ENCODE measurements at regions not wholly inside any gene's neighbourhood (a gene's known extent, or its start where the extent isn't known, plus 50 kb on each side); places are given as distances from the start of the nearest gene placed in this dataset.
"Not testable (repeated sequence)": the region's sequence is repeated elsewhere in the genome, so short reads cannot be mapped to it uniquely, and the experiment has no call there.

DNA sequence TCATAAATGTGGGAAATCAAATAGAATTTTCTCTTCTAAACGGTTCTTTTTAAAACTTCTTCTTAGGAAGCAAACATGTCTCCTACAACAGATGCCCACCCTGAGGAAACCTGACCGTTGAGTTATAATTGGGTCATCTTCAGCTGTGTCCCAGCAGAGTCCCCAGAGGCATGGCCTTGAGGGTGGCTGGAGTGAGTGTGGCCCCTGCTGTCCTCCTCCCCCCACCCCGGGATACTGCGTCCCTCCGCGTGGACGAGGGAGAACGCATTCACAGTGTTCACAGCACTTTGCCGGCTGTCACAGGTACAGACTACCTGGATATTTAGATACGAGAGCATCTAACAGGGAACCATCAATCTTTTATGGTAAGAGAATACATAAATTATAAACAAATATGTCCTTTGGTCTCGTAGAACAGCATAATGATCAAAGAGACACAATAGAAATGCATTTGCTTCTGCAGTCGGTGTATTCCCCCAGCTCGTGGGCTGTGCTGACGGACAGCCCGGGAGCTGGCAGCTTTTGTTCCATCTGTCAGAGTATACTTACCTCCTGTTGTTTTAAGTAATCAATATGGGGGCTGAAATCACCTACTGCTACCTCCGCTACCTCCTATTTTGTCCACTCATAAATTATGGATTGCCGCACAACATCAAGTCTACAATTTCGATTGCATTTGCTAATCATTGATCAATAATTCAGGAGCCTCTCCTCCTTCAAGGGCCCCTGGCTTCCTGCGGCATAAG lies 214.7 kb downstream of the IRX2 start:
- H3K4me3 ChIP-seq: no peak overlapping the region
- TF ChIP-seq, protein P1, sequence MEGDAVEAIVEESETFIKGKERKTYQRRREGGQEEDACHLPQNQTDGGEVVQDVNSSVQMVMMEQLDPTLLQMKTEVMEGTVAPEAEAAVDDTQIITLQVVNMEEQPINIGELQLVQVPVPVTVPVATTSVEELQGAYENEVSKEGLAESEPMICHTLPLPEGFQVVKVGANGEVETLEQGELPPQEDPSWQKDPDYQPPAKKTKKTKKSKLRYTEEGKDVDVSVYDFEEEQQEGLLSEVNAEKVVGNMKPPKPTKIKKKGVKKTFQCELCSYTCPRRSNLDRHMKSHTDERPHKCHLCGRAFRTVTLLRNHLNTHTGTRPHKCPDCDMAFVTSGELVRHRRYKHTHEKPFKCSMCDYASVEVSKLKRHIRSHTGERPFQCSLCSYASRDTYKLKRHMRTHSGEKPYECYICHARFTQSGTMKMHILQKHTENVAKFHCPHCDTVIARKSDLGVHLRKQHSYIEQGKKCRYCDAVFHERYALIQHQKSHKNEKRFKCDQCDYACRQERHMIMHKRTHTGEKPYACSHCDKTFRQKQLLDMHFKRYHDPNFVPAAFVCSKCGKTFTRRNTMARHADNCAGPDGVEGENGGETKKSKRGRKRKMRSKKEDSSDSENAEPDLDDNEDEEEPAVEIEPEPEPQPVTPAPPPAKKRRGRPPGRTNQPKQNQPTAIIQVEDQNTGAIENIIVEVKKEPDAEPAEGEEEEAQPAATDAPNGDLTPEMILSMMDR (IDR thresholded peaks at IDR 0.05): no peak
- intact Hi-C loops (cut with DNase I): no loop called here
- no peak overlapping the region for H3K27ac ChIP-seq
- H3K36me3 ChIP-seq: no peaks in the 10 kb centered on the region
- no peaks in the 10 kb centered on the region for H3K27me3 ChIP-seq
- H3K4me1 ChIP-seq: no peaks in the 10 kb centered on the region
- no peaks in the 10 kb centered on the region for H3K9me3 ChIP-seq
- no peak for DNase-seq
- no peak for ATAC-seq

DNA sequence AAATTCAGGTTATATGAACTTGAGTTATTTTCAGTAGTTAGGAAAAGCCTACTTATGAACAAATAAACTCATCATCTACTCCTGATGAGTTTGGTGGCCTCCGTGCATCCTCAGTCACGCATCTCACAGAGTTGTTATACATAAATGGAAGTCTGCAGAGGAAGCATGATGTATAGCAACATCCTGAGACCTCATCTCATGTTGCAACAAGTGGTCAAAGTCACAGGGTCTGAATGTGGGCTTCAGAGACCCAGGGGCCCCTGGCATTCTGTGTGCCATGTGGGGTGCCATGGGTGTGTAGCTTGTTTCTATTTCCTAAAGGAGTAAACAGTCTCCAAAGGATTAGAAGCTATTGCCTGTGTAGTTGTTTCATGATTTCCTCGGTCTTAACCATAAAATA lies 216.5 kb downstream of the IRX2 start:
- Histone ChIP-seq H3K27me3 (no peaks in the 10 kb centered on the region), H3K4me3 (no peak overlapping the region), H3K9me3 (no peaks in the 10 kb centered on the region), H3K27ac (no peak overlapping the region), H3K36me3 (no peaks in the 10 kb centered on the region), H3K4me1 (no peaks in the 10 kb centered on the region)
- intact Hi-C loops (cut with DNase I): no loop called here
- no peak for DNase-seq
- no peak for ATAC-seq
- TF ChIP-seq, protein P1 (IDR thresholded peaks at IDR 0.05): no peak

DNA sequence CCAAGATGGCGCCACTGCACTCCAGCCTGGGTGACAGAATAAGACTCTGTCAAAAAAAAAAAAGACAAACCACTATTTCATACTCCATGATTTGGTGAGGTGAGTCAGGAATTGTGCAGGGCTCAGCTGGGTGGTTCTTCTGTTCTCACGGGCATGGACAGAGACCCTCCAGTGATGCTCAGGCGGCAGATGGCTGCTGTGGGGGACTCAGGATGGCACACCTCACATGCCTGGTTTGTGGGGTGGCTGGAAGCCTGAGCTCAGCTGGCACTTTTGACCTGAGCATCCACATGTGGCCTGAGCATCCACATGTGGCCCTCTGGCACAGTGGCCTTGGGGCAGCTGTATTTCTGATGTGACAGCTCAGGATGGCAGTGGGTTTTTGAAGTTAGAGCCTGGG lies 217.2 kb downstream of the IRX2 start:
- H3K9me3 ChIP-seq: no peaks in the 10 kb centered on the region
- no peak overlapping the region for H3K27ac ChIP-seq
- intact Hi-C loops (cut with DNase I): no loop called here
- H3K4me3 ChIP-seq: no peak overlapping the region
- H3K4me1 ChIP-seq: no peaks in the 10 kb centered on the region
- DNase-seq: no peak
- TF ChIP-seq, protein P1 (IDR thresholded peaks at IDR 0.05): no peak
- no peaks in the 10 kb centered on the region for H3K27me3 ChIP-seq
- no peaks in the 10 kb centered on the region for H3K36me3 ChIP-seq
- no peak for ATAC-seq

DNA sequence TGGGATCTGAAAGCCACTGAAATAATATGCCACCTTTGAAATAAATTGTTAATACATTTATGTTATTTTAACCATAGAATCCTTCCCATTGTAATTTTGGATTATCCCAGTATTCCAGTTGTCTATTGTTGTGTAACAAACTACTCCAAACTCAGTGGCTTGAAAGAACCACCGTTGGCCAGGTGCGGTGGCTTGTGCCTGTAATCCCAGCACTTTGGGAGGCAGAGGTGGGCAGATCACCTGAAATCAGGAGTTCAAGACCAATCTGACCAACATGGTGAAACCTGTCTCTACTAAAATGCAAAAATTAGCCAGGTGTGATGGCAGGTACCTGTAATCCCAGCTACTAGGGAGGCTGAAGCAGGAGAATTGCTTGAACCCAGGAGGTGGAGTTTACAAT lies 217.6 kb downstream of the IRX2 start:
- H3K4me1 ChIP-seq; H3K36me3 ChIP-seq; H3K9me3 ChIP-seq; H3K4me3 ChIP-seq; intact Hi-C loops (cut with DNase I); DNase-seq; ATAC-seq; H3K27ac ChIP-seq; H3K27me3 ChIP-seq: not testable (repeated sequence)

DNA sequence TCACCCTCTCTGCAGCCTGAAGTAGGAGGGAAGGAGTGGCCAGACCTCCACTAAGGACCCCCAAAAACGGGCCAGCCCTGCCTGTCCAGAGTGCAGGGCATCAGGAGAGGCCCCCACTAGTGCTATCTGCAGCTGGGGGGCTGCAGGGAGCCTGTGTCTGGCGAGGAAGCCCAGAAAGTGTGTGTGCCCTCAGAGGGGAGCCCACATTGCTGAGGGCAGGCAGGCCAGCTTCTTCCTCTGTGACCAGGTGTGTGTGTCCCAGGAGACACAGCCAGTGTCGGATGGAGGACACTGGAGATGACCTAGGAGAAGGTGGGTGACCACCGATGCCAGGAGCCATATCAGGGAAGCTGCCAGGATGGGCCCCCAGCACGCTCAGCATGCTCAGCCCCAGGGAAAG lies 218.7 kb downstream of the IRX2 start:
- Histone ChIP-seq H3K4me1 (no peaks in the 10 kb centered on the region), H3K27me3 (no peaks in the 10 kb centered on the region), H3K9me3 (no peaks in the 10 kb centered on the region), H3K36me3 (no peaks in the 10 kb centered on the region), H3K27ac (no peak overlapping the region), H3K4me3 (no peak overlapping the region)
- TF ChIP-seq, protein P1 (IDR thresholded peaks at IDR 0.05): no peak
- ATAC-seq: peak; percentile 22
- intact Hi-C loops (cut with DNase I): no loop called here
- no peak for DNase-seq

DNA sequence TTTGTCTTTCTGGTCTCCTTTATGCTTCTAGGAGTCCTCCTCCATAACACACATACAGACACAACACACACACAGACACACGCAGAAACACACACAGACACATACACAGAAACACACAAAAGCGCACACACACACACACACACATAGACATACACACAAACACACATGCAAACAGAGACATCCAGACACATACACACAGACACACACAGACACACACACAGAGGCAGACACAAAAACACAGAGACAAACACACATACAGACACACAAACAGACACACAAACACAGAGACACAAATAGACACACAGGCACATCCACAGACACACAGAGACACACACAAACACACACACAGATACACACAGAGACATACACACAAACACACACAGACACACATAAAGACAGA lies 220.2 kb downstream of the IRX2 start:
- Histone ChIP-seq H3K9me3 (no peaks in the 10 kb centered on the region), H3K27ac (no peak overlapping the region), H3K27me3 (no peaks in the 10 kb centered on the region), H3K36me3 (no peaks in the 10 kb centered on the region), H3K4me1 (no peaks in the 10 kb centered on the region), H3K4me3 (no peak overlapping the region)
- TF ChIP-seq, protein P1 (IDR thresholded peaks at IDR 0.05): no peak
- no peak for ATAC-seq
- no peak for DNase-seq
- intact Hi-C loops (cut with DNase I): no loop called here

Data from upper lobe of right lung (tissue), 1 donor.